MM.1S (cell line): ENCODE measurements at regions not wholly inside any gene's neighbourhood (a gene's known extent, or its start where the extent isn't known, plus 50 kb on each side); places are given as distances from the start of the nearest gene placed in this dataset.

Experiments used
- CTCF ChIP-seq: fragments of 300-600 bp; sonication (generic); IDR thresholded peaks from 2 replicates; pipeline ENCODE4 v1.5.1; 2016; ENCODE audit warnings: antibody characterized with exemption, low read length, mixed read lengths
- EZH2 ChIP-seq: fragments of 300-600 bp; sonication (generic); optimal IDR thresholded peaks from 2 replicates; pipeline ENCODE3; 2017; ENCODE audit warnings: low read depth, mild to moderate bottlenecking, antibody characterized with exemption, low read length, mixed read lengths
- EZH2phosphoT487 ChIP-seq: fragments of 300-600 bp; sonication (generic); IDR thresholded peaks from 2 replicates; pipeline ENCODE4 v1.6.1; 2018; ENCODE audit warnings: antibody characterized with exemption, low read length

- TF ChIP-seq CTCF (no peak), EZH2 (no peak), EZH2phosphoT487 (no peak)
Observed at GRCh38 chr6:26224940-26225847, 138.0 kb downstream of the HFE start.
